Fibroblast of lung (primary cell): ENCODE measurements at regions not wholly inside any gene's neighbourhood (a gene's known extent, or its start where the extent isn't known, plus 50 kb on each side); places are given as distances from the start of the nearest gene placed in this dataset.

ENCODE experiments used
- CTCF ChIP-seq, 2 donors: IDR thresholded peaks in 1 of 2; conservative IDR thresholded peaks in 1 of 2; 1 replicate in 1 of 2; 2 replicates in 1 of 2; pipeline ENCODE4 v1.5.1; 2011 to 2012; ENCODE audit warnings: low read length in 2 of 2, control low read depth in 1 of 2, inconsistent platforms in 1 of 2, low read depth in 1 of 2, mild to moderate bottlenecking in 1 of 2
- EZH2 ChIP-seq: IDR thresholded peaks from 2 replicates; pipeline ENCODE4 v1.5.1; 2012; ENCODE audit warnings: low read length, control low read depth, mild to moderate bottlenecking; ENCODE audit errors: missing control alignments

GRCh38 chr22:49538006-49538405 lies 289.7 kb downstream of the BRD1 start:
- no peak for TF ChIP-seq CTCF (conservative IDR thresholded peaks at IDR 0.05 in 1 of 2, IDR thresholded peaks at IDR 0.05 in 1 of 2; ENCODE audit: low read depth in 1 of 2, low read length in 2 of 2)
- no peak for TF ChIP-seq EZH2
